GM12874 (cell line): ENCODE measurements at regions not wholly inside any gene's neighbourhood (a gene's known extent, or its start where the extent isn't known, plus 50 kb on each side); places are given as distances from the start of the nearest gene placed in this dataset.

Experiments used
- CTCF ChIP-seq: IDR thresholded peaks from 2 replicates; pipeline ENCODE4 v1.5.1; 2011; ENCODE audit warnings: low read depth, mild to moderate bottlenecking, control low read depth, low read length, moderate library complexity; ENCODE audit not compliant: insufficient read depth

DNA sequence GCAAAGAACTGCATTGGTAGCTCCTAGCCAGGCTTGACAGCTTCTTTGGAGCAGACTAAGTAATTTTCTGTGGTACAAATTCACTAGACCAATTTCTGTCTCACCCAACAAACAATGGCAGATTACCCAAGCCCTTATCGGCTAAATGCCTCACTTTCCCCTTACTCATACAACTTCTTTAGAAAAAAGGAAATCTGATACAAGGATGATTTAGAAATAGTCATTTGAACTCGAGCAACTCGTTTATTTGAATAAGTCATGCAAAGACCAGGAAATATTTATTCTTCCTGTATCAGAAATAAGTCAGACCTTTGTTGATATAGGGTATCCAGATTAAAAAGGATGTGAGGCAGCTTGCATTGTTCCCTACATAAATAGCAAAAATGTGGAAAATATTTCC lies 170.4 kb upstream of the CDH6 start:
- no peak for TF ChIP-seq CTCF

GRCh38 chr5:31021181-31021624 lies 172.3 kb upstream of the CDH6 start:
- TF ChIP-seq CTCF, result no peak

- no peak for TF ChIP-seq CTCF
Observed at GRCh38 chr5:31008231-31008630, 185.3 kb upstream of the CDH6 start.

GRCh38 chr5:31007672-31008071 lies 185.8 kb upstream of the CDH6 start:
- no peak for TF ChIP-seq CTCF

- no peak for TF ChIP-seq CTCF
Observed at GRCh38 chr5:31000287-31000686, 193.2 kb upstream of the CDH6 start.

GRCh38 chr5:30997681-30998080 lies 195.8 kb upstream of the CDH6 start:
- TF ChIP-seq CTCF, result no peak

- no peak for TF ChIP-seq CTCF
Observed at GRCh38 chr5:30994902-30995301, 198.6 kb upstream of the CDH6 start.

- no peak for TF ChIP-seq CTCF
Observed at GRCh38 chr5:30994176-30994575, 199.3 kb upstream of the CDH6 start.
